Kidney epithelial cell (primary cell): ENCODE measurements at regions not wholly inside any gene's neighbourhood (a gene's known extent, or its start where the extent isn't known, plus 50 kb on each side); places are given as distances from the start of the nearest gene placed in this dataset.
"Not testable (repeated sequence)": the region's sequence is repeated elsewhere in the genome, so short reads cannot be mapped to it uniquely, and the experiment has no call there.

Source experiments
- DNase-seq: peaks from one replicate; pipeline ENCODE4 v3.0.0-alpha.2; 2010; ENCODE audit warnings: low read depth
- H3K27me3 ChIP-seq: 2 replicates; pipeline ENCODE4 v1.6.0; 2011; ENCODE audit warnings: low read length; ENCODE audit not compliant: control insufficient read depth, insufficient read depth
- H3K36me3 ChIP-seq: 2 replicates; pipeline ENCODE4 v1.5.1; 2011; ENCODE audit warnings: low read length; ENCODE audit not compliant: control insufficient read depth, insufficient read depth
- H3K4me3 ChIP-seq: 2 replicates; pipeline ENCODE4 v1.5.1; 2011; ENCODE audit warnings: low read depth, mild to moderate bottlenecking, control low read depth, low read length
- CTCF ChIP-seq: IDR thresholded peaks from 2 replicates; pipeline ENCODE4 v1.5.1; 2011; ENCODE audit warnings: mild to moderate bottlenecking, moderate library complexity, low read length, control low read depth, inconsistent platforms; ENCODE audit not compliant: insufficient read depth, poor library complexity, severe bottlenecking

DNA sequence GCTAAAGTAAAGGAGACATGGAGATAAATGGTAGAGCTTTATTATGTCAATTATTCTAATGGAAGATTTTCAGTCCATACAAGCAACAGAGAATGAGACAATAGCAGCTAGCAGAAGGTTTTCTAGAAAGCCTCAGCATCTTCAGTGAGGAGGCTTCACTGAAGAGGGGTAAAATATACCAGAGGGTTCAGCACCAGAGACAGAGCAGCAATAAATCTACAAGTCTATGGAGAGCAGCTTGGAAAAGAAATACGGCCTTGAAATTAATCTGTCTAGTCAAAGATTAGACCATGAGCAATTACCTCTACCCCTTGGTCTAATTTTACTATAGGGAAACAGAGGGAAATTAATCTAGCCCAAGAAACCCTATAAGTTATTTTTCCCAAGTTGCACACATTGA, 185.7 kb upstream of the CRIM1 start:
- Histone ChIP-seq H3K27me3 (no peaks in the 10 kb centered on the region), H3K4me3 (no peak overlapping the region), H3K36me3 (no peaks in the 10 kb centered on the region)
- DNase-seq: no peak
- TF ChIP-seq CTCF: no peak

- no peak for TF ChIP-seq CTCF
- no peak for DNase-seq
Observed at GRCh38 chr2:36168115-36168514, 187.5 kb upstream of the CRIM1 start.

DNA sequence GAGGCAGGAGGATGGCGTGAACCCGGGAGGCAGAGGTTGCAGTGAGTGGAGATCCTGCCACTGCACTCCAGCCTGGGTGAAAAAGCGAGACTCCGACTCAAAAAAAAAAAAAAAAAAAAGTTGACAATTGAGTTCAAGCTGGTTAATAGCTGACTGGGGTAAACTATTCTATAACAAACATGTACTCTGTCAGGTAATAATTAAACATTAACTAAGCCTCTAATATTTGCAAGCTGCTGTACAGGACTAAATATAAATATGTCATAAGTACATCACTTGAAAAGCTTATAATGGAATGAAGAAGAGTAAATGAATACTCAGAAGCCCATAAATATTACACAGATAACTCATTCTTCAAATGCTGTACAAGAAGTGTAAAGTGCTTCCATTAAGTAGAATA, 190.4 kb upstream of the CRIM1 start:
- no peaks in the 10 kb centered on the region for H3K36me3 ChIP-seq
- DNase-seq: no peak
- TF ChIP-seq CTCF: no peak
- no peak overlapping the region for H3K4me3 ChIP-seq
- H3K27me3 ChIP-seq: no peaks in the 10 kb centered on the region

More at GRCh38 chr2:36168115-36168514, 187.5 kb upstream of the CRIM1 start:
- H3K4me3 ChIP-seq: no peak overlapping the region
- H3K27me3 ChIP-seq: no peaks in the 10 kb centered on the region
- H3K36me3 ChIP-seq: no peaks in the 10 kb centered on the region

DNA sequence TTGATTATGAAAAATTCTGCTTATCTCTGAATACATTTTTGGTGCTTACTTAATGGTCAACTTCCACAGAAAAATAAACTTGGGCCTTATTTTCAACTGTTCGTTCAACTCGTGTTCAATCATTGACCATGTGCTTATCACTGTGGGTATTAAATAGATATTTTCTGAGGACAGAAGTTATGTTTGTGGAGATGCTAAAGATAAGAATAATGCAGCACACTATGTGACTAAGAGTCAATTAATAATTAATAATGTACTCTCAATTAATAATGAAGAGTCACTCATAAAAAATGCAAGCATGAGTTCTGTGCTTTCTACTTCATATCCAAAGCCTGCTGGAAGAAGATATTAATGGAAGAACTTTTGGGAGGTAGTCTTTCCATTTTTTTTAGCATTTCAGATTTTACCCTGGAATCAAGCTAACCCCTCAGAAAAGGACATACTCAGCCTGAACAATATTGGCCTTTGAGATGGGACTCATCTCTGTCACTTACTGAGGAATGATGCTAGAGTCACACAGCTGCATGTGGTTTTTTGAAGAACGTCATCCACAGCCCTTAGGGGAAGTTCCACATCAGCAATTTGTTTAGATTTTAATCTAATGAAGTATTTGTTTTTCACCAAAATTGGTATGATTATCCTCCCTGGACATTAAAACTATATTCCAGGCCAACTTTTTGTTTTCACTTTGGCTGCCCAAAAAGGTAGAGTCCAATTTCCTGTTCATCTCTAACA, 191.9 kb upstream of the CRIM1 start:
- no peak for TF ChIP-seq CTCF
- H3K4me3 ChIP-seq: no peak overlapping the region
- no peaks in the 10 kb centered on the region for H3K27me3 ChIP-seq
- no peaks in the 10 kb centered on the region for H3K36me3 ChIP-seq
- DNase-seq: no peak

DNA sequence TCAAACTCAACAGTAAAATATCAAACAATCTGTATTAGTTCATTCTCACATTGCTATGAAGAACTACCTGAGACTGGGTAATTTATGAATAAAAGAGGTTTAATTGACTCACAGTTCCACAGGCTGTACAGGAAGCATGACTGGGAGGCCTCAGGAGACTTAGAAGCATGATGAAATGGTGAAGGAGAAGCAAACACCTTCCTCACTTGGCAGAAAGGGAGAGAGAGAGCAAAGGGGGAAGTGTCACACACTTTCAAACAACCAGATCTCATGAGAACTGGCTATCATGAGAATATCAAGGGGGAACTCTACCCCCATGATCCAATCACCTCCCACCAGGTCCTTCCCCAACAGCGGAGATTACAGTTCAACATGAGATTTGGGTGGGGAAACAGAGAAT, 198.5 kb upstream of the CRIM1 start:
- not testable (repeated sequence) for H3K36me3 ChIP-seq, DNase-seq, H3K27me3 ChIP-seq, H3K4me3 ChIP-seq

DNA sequence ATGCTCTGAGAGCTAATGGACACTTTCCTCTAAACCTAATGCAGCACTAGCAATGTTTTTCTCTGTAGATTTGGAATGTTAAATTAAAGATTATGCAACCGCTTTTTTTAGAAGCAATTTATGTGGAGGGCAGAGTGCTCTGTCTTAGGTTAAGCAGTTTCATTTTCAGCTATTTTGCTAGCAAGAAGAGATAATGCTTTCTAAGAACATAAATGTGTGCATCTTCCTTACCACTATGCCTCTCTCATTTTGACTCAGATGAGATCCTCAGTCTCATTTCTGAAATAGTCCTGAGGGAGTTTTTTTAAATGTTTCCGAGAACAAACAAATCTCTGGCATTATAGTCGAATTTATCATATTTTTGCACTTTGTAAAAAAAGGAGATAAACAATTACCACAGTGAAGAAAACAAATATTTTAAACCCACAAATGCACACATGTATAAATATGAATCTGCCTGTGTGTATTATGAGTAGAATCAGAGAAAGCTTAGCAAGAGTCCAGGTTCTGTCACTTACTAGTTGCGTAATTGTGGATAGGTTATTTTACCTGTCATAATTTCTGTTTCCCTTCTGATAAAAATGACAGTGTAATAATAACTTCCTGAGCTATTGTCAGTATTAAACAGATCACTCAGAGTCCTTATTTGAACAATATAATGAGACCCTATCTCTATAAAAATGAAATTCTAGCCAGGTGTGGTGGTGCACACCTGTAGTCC, 207.7 kb upstream of the CRIM1 start:
- Histone ChIP-seq H3K4me3 (no peak overlapping the region), H3K27me3 (no peaks in the 10 kb centered on the region), H3K36me3 (no peaks in the 10 kb centered on the region)
- no peak for DNase-seq
- no peak for TF ChIP-seq CTCF
